Stomach (tissue), 4 donors: ENCODE measurements at regions not wholly inside any gene's neighbourhood (a gene's known extent, or its start where the extent isn't known, plus 50 kb on each side); places are given as distances from the start of the nearest gene placed in this dataset.

Source experiments
- CTCF ChIP-seq, 7 experiments: fragments of 450-650 bp in 4 of 7; fragments of 200-600 bp in 3 of 7; sonication (generic) in 3 of 7; IDR thresholded peaks; one replicate each; pipeline ENCODE4 v1.5.1; 2016 to 2019; ENCODE audit warnings: antibody characterized with exemption in 7 of 7, control low read depth in 2 of 7, mild to moderate bottlenecking in 1 of 7
- POLR2A ChIP-seq, 4 donors: fragments of 450-650 bp; IDR thresholded peaks; one replicate each; pipeline ENCODE4 v1.6.1; 2016; ENCODE audit warnings: antibody characterized with exemption in 4 of 4, control low read depth in 2 of 4, mild to moderate bottlenecking in 1 of 4, moderate library complexity in 1 of 4

DNA sequence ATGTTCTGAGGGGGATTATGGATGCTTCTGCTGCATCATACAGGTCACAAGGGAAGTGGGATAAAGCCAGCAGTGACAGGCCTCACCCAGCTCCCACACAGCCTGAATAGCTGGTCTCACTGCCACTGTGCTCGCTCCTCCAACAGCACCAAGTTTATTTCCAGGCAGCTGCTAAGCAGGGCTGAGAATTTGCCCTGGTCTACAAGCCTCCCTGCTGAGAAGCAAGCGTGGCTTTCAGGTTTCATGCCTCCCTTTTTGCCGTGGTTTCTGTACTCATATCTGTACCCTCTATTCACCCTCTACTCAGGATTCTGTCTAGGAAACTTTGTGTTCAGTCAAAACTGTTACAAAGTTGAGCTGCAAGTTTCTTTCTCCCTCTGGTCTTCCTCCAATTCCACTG, 78.6 kb downstream of the MAGEC1 start:
- no peak for TF ChIP-seq CTCF (IDR thresholded peaks at IDR 0.05)
- TF ChIP-seq POLR2A (IDR thresholded peaks at IDR 0.05): no peak
